Left ventricle myocardium inferior (tissue), 1 donor: ENCODE measurements at regions not wholly inside any gene's neighbourhood (a gene's known extent, or its start where the extent isn't known, plus 50 kb on each side); places are given as distances from the start of the nearest gene placed in this dataset.

Experiments used
- DNase-seq: peaks from one replicate; pipeline ENCODE4 v3.0.0-alpha.2; 2020
- H3K27ac ChIP-seq: fragments of 200-600 bp; replicated peaks from 2 replicates; pipeline ENCODE4 v1.8.0; 2021
- H3K27me3 ChIP-seq: fragments of 200-600 bp; 2 replicates; pipeline ENCODE4 v1.8.0; 2021; ENCODE audit warnings: low read depth
- H3K36me3 ChIP-seq: fragments of 200-600 bp; 2 replicates; pipeline ENCODE4 v1.8.0; 2021
- H3K4me1 ChIP-seq: fragments of 200-600 bp; 2 replicates; pipeline ENCODE4 v1.8.0; 2021
- H3K4me3 ChIP-seq: fragments of 200-600 bp; 2 replicates; pipeline ENCODE4 v1.8.0; 2021; ENCODE audit warnings: mild to moderate bottlenecking, moderate library complexity
- H3K9me3 ChIP-seq: fragments of 200-600 bp; replicated peaks from 2 replicates; pipeline ENCODE4 v1.8.0; 2021
- intact Hi-C: fragments of 100-400 bp; cut with micrococcal nuclease; formaldehyde crosslinking; loops from one replicate; pipeline ENCODE4 v1.11.0; 2022
- TF ChIP-seq, protein P1 (sequence below): fragments of 200-600 bp; IDR thresholded peaks from 2 replicates; pipeline ENCODE4 v1.8.0; 2021; ENCODE audit warnings: antibody characterized with exemption, mild to moderate bottlenecking, borderline replicate concordance
- donor health status: DM: no; HTN: yes; CAD: no; lungs with severe emphysema.

DNA sequence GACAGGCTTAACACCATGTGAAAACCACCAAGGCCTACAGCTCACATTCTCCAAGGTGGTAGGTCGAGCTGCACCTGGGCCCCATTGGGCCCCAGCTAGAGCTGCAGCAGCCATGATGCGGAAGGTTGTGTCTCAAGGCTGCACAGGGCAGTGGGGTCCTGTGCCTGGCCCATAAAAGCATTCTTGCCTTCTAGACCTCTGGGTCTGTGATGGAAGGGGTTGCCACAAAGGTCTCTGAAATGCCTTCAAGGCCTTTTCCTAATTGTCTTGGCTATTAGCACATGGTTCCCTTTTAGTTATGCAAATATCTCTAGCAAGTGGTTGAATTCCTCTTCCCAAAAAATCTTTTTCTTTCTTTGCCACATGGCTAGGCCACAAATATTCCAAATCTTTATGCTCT lies 52.5 kb upstream of the C11orf58 start:
- Histone ChIP-seq H3K4me1 (peaks cover 3% of the 10 kb centered on the region), H3K9me3 (peaks cover 19% of the 10 kb centered on the region), H3K27ac (no peak overlapping the region), H3K27me3 (no peaks in the 10 kb centered on the region), H3K36me3 (no peaks in the 10 kb centered on the region), H3K4me3 (no peak overlapping the region)
- intact Hi-C loops = no loop called here
- TF ChIP-seq, protein P1, sequence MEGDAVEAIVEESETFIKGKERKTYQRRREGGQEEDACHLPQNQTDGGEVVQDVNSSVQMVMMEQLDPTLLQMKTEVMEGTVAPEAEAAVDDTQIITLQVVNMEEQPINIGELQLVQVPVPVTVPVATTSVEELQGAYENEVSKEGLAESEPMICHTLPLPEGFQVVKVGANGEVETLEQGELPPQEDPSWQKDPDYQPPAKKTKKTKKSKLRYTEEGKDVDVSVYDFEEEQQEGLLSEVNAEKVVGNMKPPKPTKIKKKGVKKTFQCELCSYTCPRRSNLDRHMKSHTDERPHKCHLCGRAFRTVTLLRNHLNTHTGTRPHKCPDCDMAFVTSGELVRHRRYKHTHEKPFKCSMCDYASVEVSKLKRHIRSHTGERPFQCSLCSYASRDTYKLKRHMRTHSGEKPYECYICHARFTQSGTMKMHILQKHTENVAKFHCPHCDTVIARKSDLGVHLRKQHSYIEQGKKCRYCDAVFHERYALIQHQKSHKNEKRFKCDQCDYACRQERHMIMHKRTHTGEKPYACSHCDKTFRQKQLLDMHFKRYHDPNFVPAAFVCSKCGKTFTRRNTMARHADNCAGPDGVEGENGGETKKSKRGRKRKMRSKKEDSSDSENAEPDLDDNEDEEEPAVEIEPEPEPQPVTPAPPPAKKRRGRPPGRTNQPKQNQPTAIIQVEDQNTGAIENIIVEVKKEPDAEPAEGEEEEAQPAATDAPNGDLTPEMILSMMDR = no peak
- DNase-seq = no peak

DNA sequence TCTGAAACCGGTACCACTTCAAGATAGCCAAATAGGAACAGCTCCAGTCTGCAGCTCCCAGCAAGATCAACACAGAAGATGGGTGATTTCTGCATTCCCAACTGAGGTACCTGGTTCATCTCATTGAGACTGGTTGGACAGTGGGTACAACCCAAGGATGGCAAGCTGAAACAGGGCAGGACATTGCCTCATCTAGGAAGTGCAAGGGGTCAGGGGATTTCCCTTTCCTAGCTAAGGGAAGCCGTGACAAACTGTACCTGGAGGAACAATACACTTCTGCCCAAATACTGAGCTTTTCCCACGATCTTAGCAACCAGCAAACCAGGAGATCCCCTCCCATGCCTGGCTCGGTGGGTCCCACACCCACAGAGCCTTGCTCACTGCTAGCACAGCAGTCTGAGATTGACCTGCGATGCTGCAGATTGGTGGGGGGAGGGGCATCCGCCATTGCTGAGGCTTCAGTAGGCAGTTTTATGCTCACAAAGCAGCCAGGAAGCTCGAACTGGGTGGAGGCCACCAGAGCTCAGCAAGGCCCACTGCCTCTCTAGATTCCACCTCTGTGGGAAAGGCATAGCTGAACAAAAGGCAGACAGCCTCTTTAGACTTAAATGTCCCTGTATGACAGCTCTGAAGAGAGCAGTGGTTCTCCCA lies 59.9 kb upstream of the C11orf58 start:
- intact Hi-C loops = no loop called here
- DNase-seq = no peak
- TF ChIP-seq, protein P1 = no peak
- H3K4me3 ChIP-seq = no peak overlapping the region
- H3K27ac ChIP-seq = no peak overlapping the region
- H3K4me1 ChIP-seq = no peaks in the 10 kb centered on the region
- H3K9me3 ChIP-seq = peaks cover 23% of the 10 kb centered on the region
- no peaks in the 10 kb centered on the region for H3K36me3 ChIP-seq
- H3K27me3 ChIP-seq = no peaks in the 10 kb centered on the region

DNA sequence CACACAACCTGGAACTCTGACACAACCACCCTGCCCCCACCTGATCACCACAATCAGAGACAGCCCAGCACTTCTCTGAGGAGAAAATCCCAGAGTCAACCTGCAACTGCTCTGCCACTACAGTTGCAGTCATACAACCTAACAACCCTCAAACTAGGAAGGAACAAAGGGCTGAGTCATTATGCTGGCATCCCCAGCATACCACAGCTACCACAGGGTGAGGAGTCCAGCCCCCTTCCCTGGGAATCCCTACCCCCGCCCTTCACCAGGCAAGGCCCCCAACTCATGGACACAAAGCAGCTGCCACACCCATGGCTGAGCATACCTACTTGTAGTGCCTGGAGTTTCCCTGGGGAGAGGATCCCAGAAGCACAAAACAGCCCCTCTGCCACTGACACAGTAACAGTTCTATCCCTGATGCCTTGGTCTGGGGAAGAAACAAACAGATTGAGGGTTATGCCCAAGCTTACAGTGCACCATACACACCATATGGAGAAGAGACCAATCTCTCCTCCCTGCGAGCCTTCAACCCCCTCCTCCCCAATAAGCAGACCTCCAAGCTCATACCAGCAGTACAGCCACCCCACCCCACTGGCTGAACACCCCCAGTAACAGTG lies 68.5 kb upstream of the C11orf58 start:
- Histone ChIP-seq H3K4me3 (no peak overlapping the region), H3K27me3 (no peaks in the 10 kb centered on the region), H3K4me1 (no peaks in the 10 kb centered on the region), H3K36me3 (no peaks in the 10 kb centered on the region), H3K9me3 (peaks cover 28% of the 10 kb centered on the region), H3K27ac (no peak overlapping the region)
- DNase-seq = no peak
- intact Hi-C loops = no loop called here
- TF ChIP-seq, protein P1 = no peak

DNA sequence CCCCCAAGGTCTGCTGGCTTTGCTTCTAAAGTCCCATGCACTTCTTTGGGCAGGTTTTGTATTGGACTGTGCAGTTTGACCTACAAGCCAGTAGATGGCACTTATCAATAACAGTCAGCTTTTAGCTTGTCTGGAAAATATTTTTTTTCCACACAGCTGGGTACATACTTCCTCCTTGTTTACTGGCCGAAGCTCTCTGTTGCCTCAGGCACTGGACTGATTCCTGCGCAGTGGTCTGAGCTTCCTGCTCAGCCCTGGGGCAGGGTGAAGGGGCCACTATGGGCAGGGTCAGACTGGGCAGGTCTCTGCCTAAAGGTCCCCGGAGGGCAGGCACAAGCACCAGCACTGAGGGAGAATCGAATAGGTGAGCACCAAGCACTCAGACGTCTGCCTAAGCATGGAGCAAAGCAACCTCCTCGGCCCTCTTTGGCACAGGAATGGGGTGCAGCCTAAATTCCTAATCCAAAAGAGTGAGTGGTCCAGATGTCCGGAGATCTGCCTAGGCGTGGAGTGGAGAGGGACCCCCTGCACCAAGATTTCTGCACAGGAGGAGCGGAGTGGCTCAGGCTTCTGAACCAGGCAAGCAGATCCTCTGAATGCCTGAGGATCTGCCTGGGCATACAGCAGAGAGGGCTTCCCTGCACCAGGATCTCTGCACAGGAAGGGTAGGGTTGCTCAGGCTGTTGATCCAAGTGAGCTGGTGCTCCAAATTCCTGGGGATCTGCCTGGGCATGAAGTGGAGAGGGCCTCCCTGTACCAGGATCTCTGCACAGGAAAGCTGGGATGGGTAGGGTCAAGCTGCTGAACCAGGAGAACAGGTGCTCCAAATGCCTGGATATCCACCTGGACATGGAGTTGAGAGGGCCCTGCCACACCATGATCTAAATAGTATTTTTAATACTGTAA lies 105.9 kb upstream of the C11orf58 start:
- no peaks in the 10 kb centered on the region for H3K27me3 ChIP-seq
- no peak overlapping the region for H3K27ac ChIP-seq
- H3K9me3 ChIP-seq = peaks cover 18% of the 10 kb centered on the region
- intact Hi-C loops = no loop called here
- TF ChIP-seq, protein P1 = peak; percentile 42
- H3K4me3 ChIP-seq = no peak overlapping the region
- H3K36me3 ChIP-seq = no peaks in the 10 kb centered on the region
- DNase-seq = no peak
- H3K4me1 ChIP-seq = no peaks in the 10 kb centered on the region

DNA sequence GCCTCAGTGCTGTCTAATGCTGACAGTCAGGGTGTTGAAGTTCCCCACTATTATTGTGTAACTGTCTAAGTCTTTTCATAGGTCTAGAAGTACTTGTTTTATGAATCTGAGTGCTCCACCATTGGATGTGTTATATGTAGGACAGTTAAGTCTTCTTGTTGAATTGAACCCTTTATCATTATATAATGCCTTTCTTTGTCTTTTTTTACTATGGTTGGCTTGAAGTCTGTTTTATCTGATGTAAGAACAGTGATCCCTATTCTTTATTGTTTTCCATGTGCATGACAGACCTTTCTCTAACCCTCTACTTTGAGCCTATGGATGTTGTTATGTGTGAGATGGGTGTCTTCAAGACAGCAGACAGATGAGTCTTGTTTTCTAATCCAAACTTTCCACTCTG lies 107.8 kb upstream of the C11orf58 start:
- intact Hi-C loops = no loop called here
- TF ChIP-seq, protein P1 = no peak
- H3K27me3 ChIP-seq = no peaks in the 10 kb centered on the region
- no peak for DNase-seq
- no peaks in the 10 kb centered on the region for H3K36me3 ChIP-seq
- no peaks in the 10 kb centered on the region for H3K4me1 ChIP-seq
- H3K9me3 ChIP-seq = peaks cover 9% of the 10 kb centered on the region
- H3K27ac ChIP-seq = no peak overlapping the region
- no peak overlapping the region for H3K4me3 ChIP-seq
